OCI-LY1 (cell line): ENCODE measurements at regions not wholly inside any gene's neighbourhood (a gene's known extent, or its start where the extent isn't known, plus 50 kb on each side); places are given as distances from the start of the nearest gene placed in this dataset.

Experiments used
- H2AFZ ChIP-seq: fragments of 200-600 bp; sonication (generic), shearing (Covaris generic); 2 replicates; pipeline ENCODE4 v1.6.0; 2014; ENCODE audit warnings: antibody characterized with exemption, mild to moderate bottlenecking, low read length
- H3F3A ChIP-seq: fragments of 200-600 bp; sonication (generic), shearing (Covaris generic); 2 replicates; pipeline ENCODE4 v1.6.0; 2014; ENCODE audit warnings: mild to moderate bottlenecking, antibody characterized with exemption, low read length, moderate library complexity; ENCODE audit not compliant: insufficient read depth
- H3K27ac ChIP-seq: fragments of 200-600 bp; sonication (generic); 2 replicates; pipeline ENCODE4 v1.5.1; 2014; ENCODE audit warnings: low read length, mixed run types, mild to moderate bottlenecking, low read depth; ENCODE audit not compliant: poor library complexity, severe bottlenecking
- H3K27me3 ChIP-seq: fragments of 200-600 bp; sonication (generic); 2 replicates; pipeline ENCODE4 v1.6.0; 2014; ENCODE audit warnings: antibody characterized with exemption, mild to moderate bottlenecking, low read length, moderate library complexity; ENCODE audit not compliant: insufficient read depth
- H3K36me3 ChIP-seq: fragments of 200-600 bp; sonication (generic); 2 replicates; pipeline ENCODE4 v1.6.1; 2014; ENCODE audit warnings: mild to moderate bottlenecking, antibody characterized with exemption, low read length, moderate library complexity, mixed read lengths; ENCODE audit not compliant: insufficient read depth
- H3K4me1 ChIP-seq: fragments of 200-600 bp; sonication (generic); 2 replicates; pipeline ENCODE4 v1.5.1; 2014; ENCODE audit warnings: mild to moderate bottlenecking, low read length, moderate library complexity; ENCODE audit not compliant: insufficient read depth, severe bottlenecking
- H3K4me2 ChIP-seq: fragments of 200-600 bp; sonication (generic), shearing (Covaris generic); 2 replicates; pipeline ENCODE4 v1.6.1; 2014; ENCODE audit warnings: low read length
- H3K4me3 ChIP-seq: fragments of 200-600 bp; sonication (generic); 2 replicates; pipeline ENCODE4 v1.5.1; 2014; ENCODE audit warnings: low read length, low read depth, mild to moderate bottlenecking, mixed read lengths; ENCODE audit not compliant: poor library complexity, severe bottlenecking
- H3K79me2 ChIP-seq: fragments of 200-600 bp; shearing (Covaris generic); 2 replicates; pipeline ENCODE4 v1.6.1; 2016; ENCODE audit warnings: mixed run types, low read length, mixed read lengths; ENCODE audit not compliant: insufficient read depth
- H3K9ac ChIP-seq: fragments of 200-600 bp; sonication (generic), shearing (Covaris generic); 2 replicates; pipeline ENCODE4 v1.6.1; 2014; ENCODE audit warnings: mild to moderate bottlenecking, low read length, mixed read lengths
- H3K9me2 ChIP-seq: fragments of 200-600 bp; sonication (generic), shearing (Covaris generic); 2 replicates; pipeline ENCODE4 v1.6.1; 2014; ENCODE audit warnings: low read depth, mild to moderate bottlenecking, low read length, mixed read lengths
- H3K9me3 ChIP-seq: fragments of 200-600 bp; shearing (Covaris generic); 2 replicates; pipeline ENCODE4 v1.6.1; 2014; ENCODE audit warnings: low read length, mixed read lengths
- H4K20me1 ChIP-seq: fragments of 200-600 bp; sonication (generic), shearing (Covaris generic); 2 replicates; pipeline ENCODE4 v1.6.0; 2016; ENCODE audit warnings: mild to moderate bottlenecking, low read length; ENCODE audit not compliant: insufficient read depth
- CTCF ChIP-seq: fragments of 200-600 bp; sonication (generic), shearing (Covaris generic); IDR thresholded peaks from 2 replicates; pipeline ENCODE4 v1.5.1; 2017; ENCODE audit warnings: mild to moderate bottlenecking, antibody characterized with exemption, low read length, moderate library complexity, mixed read lengths
- EZH2 ChIP-seq: fragments of 200-600 bp; sonication (generic), shearing (Covaris generic); IDR thresholded peaks from 2 replicates; pipeline ENCODE4 v1.8.0; 2017; ENCODE audit warnings: borderline replicate concordance, mixed run types, mild to moderate bottlenecking, antibody characterized with exemption, low read length, moderate library complexity, mixed read lengths

- Histone ChIP-seq H3F3A (no peaks in the 10 kb centered on the region), H3K36me3 (no peaks in the 10 kb centered on the region), H3K9me3 (no peaks in the 10 kb centered on the region), H3K27me3 (no peaks in the 10 kb centered on the region), H3K4me3 (no peak overlapping the region), H3K27ac (no peak overlapping the region), H3K9me2 (no peaks in the 10 kb centered on the region), H2AFZ (no peak overlapping the region), H3K9ac (no peak overlapping the region), H3K79me2 (no peaks in the 10 kb centered on the region), H4K20me1 (no peaks in the 10 kb centered on the region), H3K4me1 (no peaks in the 10 kb centered on the region), H3K4me2 (no peak overlapping the region)
- no peak for TF ChIP-seq EZH2
- no peak for TF ChIP-seq CTCF
Observed at GRCh38 chr2:21646345-21646744, 522.6 kb downstream of the TDRD15 start.

GRCh38 chr2:21650569-21650968 lies 526.8 kb downstream of the TDRD15 start:
- Histone ChIP-seq H3K79me2 (no peaks in the 10 kb centered on the region), H4K20me1 (no peaks in the 10 kb centered on the region), H3K4me1 (no peaks in the 10 kb centered on the region), H3K9me2 (no peaks in the 10 kb centered on the region), H3F3A (no peaks in the 10 kb centered on the region), H3K9ac (no peak overlapping the region), H2AFZ (no peak overlapping the region), H3K4me3 (no peak overlapping the region), H3K27ac (no peak overlapping the region), H3K4me2 (no peak overlapping the region), H3K27me3 (no peaks in the 10 kb centered on the region; the same call in 1 of the 2 replicates), H3K9me3 (no peaks in the 10 kb centered on the region), H3K36me3 (no peaks in the 10 kb centered on the region)
- TF ChIP-seq EZH2 (no peak), CTCF (no peak)

GRCh38 chr2:21655136-21655535 lies 531.4 kb downstream of the TDRD15 start:
- no peak for TF ChIP-seq EZH2
- TF ChIP-seq CTCF: no peak
- H3K27ac ChIP-seq: no peak overlapping the region
- no peaks in the 10 kb centered on the region for H3K9me2 ChIP-seq
- H3K4me2 ChIP-seq: no peak overlapping the region
- H3K9me3 ChIP-seq: no peaks in the 10 kb centered on the region
- H3K9ac ChIP-seq: no peak overlapping the region
- no peaks in the 10 kb centered on the region for H3K4me1 ChIP-seq
- no peaks in the 10 kb centered on the region for H3K79me2 ChIP-seq
- H4K20me1 ChIP-seq: no peaks in the 10 kb centered on the region
- no peak overlapping the region for H3K4me3 ChIP-seq
- no peaks in the 10 kb centered on the region; the same call in 1 of the 2 replicates for H3K27me3 ChIP-seq
- no peaks in the 10 kb centered on the region for H3F3A ChIP-seq
- H3K36me3 ChIP-seq: no peaks in the 10 kb centered on the region
- H2AFZ ChIP-seq: no peak overlapping the region
